ENCODE measurements at regions not wholly inside any gene's neighbourhood (a gene's known extent, or its start where the extent isn't known, plus 50 kb on each side); places are given as distances from the start of the nearest gene placed in this dataset.

GRCh38 chr1:80767711-80768110 is 1033.0 kb upstream of the ADGRL2 start:
- DNase-seq (ENCODE audit: low spot score) = no peak

GRCh38 chr1:80759354-80759753 is 1041.4 kb upstream of the ADGRL2 start:
- no peak for DNase-seq (ENCODE audit: low spot score)

- DNase-seq (ENCODE audit: low spot score) = no peak
Observed at GRCh38 chr1:80755944-80756343, 1044.8 kb upstream of the ADGRL2 start.

- no peak for DNase-seq (ENCODE audit: low spot score)
Observed at GRCh38 chr1:80751204-80751603, 1049.5 kb upstream of the ADGRL2 start.

GRCh38 chr1:80731241-80731894 is 1069.4 kb upstream of the ADGRL2 start:
- DNase-seq (ENCODE audit: low spot score) = no peak

- no peak for DNase-seq (ENCODE audit: low spot score)
Observed at GRCh38 chr1:80722611-80723010, 1078.1 kb upstream of the ADGRL2 start.

- DNase-seq (ENCODE audit: low spot score) = no peak
Observed at GRCh38 chr1:80706526-80706925, 1094.2 kb upstream of the ADGRL2 start.

GRCh38 chr1:80678438-80678837 is 1122.3 kb upstream of the ADGRL2 start:
- no peak for DNase-seq (ENCODE audit: low spot score)

GRCh38 chr1:80675454-80675853 is 1125.3 kb upstream of the ADGRL2 start:
- DNase-seq (ENCODE audit: low spot score) = no peak

GRCh38 chr1:80673935-80674597 is 1126.7 kb upstream of the ADGRL2 start:
- DNase-seq (ENCODE audit: low spot score) = no peak

- no peak for DNase-seq (ENCODE audit: low spot score)
Observed at GRCh38 chr1:80668372-80668771, 1132.4 kb upstream of the ADGRL2 start.

GRCh38 chr1:80666073-80666472 is 1134.7 kb upstream of the ADGRL2 start:
- DNase-seq (ENCODE audit: low spot score) = no peak

- DNase-seq (ENCODE audit: low spot score) = no peak
Observed at GRCh38 chr1:80659161-80659560, 1141.6 kb upstream of the ADGRL2 start.

- no peak for DNase-seq (ENCODE audit: low spot score)
Observed at GRCh38 chr1:80657707-80658106, 1143.0 kb upstream of the ADGRL2 start.

- no peak for DNase-seq (ENCODE audit: low spot score)
Observed at GRCh38 chr1:80657044-80657643, 1143.6 kb upstream of the ADGRL2 start.

- no peak for DNase-seq (ENCODE audit: low spot score)
Observed at GRCh38 chr1:80656641-80657040, 1144.1 kb upstream of the ADGRL2 start.

GRCh38 chr1:80656014-80656636 is 1144.6 kb upstream of the ADGRL2 start:
- no peak for DNase-seq (ENCODE audit: low spot score)

GRCh38 chr1:80646053-80646452 is 1154.7 kb upstream of the ADGRL2 start:
- no peak for DNase-seq (ENCODE audit: low spot score)

GRCh38 chr1:80645621-80646020 is 1155.1 kb upstream of the ADGRL2 start:
- DNase-seq (ENCODE audit: low spot score) = no peak

GRCh38 chr1:80640978-80641377 is 1159.8 kb upstream of the ADGRL2 start:
- no peak for DNase-seq (ENCODE audit: low spot score)

- DNase-seq (ENCODE audit: low spot score) = no peak
Observed at GRCh38 chr1:80639777-80640533, 1160.8 kb upstream of the ADGRL2 start.

Measured in Ammon's horn (tissue), 1 donor.